ENCODE measurements at regions not wholly inside any gene's neighbourhood (a gene's known extent, or its start where the extent isn't known, plus 50 kb on each side); places are given as distances from the start of the nearest gene placed in this dataset.

- TF ChIP-seq CTCF (IDR thresholded peaks at IDR 0.05) = no peak
- no peak for TF ChIP-seq POLR2A (IDR thresholded peaks at IDR 0.05)
- no peak for TF ChIP-seq POLR2AphosphoS5 (IDR thresholded peaks at IDR 0.05)
Observed at GRCh38 chr6:19470333-19470732, 366.8 kb upstream of the ID4 start.
